T-helper 1 cell treated with Interleukin-12 subunit alpha and Interleukin-12 subunit beta and Interleukin-4 antibody, amounts not matched to agents 30 ng/mL and 1 ng/mL, for 36 hours (primary cell): ENCODE measurements at regions not wholly inside any gene's neighbourhood (a gene's known extent, or its start where the extent isn't known, plus 50 kb on each side); places are given as distances from the start of the nearest gene placed in this dataset.
"Not testable (repeated sequence)": the region's sequence is repeated elsewhere in the genome, so short reads cannot be mapped to it uniquely, and the experiment has no call there.

Experiments
- intact Hi-C: fragments of 100-400 bp; cut with micrococcal nuclease; formaldehyde crosslinking; loops from one replicate; pipeline ENCODE4 v1.15.1; 2024

DNA sequence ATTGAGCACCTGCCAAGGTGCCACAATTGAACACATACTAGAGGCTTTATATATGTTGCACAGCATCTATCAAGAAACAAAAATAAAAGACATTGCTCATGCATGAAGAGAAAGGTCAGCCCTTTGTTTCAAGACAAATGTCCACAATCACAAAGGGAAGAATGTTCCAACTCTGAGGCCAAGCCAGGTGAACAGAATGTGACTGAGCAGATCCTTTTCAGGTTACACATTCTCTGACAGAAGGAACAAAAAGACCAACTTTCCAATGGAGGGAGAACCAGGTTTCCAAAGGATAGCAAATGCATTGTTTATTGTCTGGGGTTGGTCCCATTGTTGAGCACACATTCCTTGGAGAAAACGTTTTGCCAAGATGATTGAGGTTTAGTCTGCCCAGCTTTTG is 50.2 kb upstream of the FAM174B start:
- intact Hi-C loops: no loop called here

- intact Hi-C loops: no loop called here
Measured at GRCh38 chr15:92706201-92706600, 50.6 kb upstream of the FAM174B start.

- intact Hi-C loops: no loop called here
Measured at GRCh38 chr15:92707880-92708551, 52.4 kb upstream of the FAM174B start.

GRCh38 chr15:92708635-92709034 is 53.1 kb upstream of the FAM174B start:
- intact Hi-C loops: no loop called here

GRCh38 chr15:92709110-92709790 is 53.7 kb upstream of the FAM174B start:
- intact Hi-C loops: no loop called here

DNA sequence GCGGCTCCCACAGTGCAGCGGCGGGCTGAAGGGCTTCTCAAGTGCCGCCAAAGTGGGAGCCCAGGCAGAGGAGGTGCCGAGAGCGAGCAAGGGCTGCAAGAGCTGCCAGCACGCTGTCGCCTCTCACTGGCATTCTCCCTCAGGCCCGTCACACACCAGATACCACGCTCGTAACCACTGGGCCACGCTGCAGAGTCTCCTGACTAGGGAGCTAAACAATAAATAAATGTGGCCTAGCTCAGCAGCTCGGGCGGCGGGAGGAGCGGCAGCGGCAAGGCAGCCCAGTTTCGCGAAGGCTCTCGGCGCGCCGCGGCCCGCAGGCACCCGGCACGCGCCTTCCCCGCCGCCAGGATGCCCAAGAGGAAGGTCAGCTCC is 55.9 kb upstream of the FAM174B start:
- intact Hi-C loops: loop anchor here (10.0 kb wide), 1 partner anchor 437 kb away; no protein-coding TSS in a partner anchor

GRCh38 chr15:92714077-92714476 is 58.5 kb upstream of the FAM174B start:
- intact Hi-C loops: loop anchor here (2.0 to 10.0 kb wide), 2 partner anchors 323 to 439 kb away; no protein-coding TSS in a partner anchor

DNA sequence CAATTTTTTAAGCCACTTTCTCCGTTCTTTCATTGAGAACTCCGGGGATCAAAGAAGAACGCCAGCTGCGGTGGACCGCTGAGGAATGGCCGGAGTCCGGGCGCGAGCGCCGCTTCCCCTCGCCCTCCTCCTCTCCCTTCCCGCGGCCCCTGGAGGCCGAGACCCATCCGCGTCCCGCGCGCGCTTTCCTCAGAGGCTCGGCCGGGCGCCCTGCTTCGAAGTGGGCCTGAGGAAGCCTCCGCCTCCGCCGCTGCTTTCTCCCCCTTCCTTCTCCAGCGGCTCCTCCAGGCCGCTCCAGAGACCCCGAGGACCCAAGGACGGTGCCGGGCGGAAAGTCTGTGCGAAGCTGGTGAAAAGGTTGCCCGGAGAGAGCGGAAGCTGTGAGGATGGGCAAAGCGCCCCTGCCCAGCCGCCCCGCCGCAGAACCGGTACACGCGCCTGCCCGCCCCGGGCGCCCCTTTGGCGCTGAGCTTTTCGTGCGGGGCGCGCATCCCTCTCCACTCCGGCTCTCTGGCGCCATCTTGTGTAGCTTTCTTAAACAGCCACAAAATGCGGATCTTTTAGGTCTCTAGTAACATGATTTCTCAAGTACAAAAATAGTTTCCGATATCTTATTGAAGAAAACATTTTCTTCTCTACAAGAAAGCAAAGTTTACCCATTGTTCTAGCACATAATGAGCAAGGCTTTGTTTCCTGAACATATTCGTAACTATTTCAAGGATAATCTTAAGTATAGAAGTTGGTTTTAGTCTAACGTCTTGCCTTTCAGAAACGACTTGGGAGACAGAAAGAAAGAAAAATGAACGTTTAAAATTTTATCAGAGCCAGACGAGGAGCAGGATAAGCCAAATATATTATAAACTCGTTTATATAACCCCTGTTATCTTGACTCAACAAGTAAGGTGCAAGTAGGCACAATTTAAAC is 59.2 kb upstream of the FAM174B start:
- intact Hi-C loops: loop anchor here (1.0 to 10.0 kb wide), 4 partner anchors 193 to 617 kb away; no protein-coding TSS in a partner anchor

DNA sequence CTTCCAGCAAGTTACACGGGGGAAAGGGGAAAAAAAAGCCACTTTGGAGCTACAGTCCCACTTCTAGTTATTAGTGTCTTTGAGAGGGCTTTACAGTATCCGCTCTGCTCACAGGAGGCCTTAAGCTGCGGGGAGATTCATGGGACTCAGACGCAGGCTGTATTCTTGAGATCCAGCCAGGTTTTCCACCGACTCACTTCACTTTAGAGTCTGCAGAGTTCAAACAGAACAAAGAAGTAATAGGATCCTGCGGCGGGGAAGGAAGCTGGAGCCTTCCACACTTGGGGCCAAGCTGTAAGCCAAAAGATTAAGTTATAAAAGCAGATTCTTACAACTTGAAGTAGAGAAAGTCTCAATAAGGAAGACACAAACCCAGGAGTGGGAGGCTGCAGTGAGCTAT is 60.2 kb upstream of the FAM174B start:
- intact Hi-C loops: loop anchor here (1.0 to 10.0 kb wide), 4 partner anchors 194 to 618 kb away; no protein-coding TSS in a partner anchor

DNA sequence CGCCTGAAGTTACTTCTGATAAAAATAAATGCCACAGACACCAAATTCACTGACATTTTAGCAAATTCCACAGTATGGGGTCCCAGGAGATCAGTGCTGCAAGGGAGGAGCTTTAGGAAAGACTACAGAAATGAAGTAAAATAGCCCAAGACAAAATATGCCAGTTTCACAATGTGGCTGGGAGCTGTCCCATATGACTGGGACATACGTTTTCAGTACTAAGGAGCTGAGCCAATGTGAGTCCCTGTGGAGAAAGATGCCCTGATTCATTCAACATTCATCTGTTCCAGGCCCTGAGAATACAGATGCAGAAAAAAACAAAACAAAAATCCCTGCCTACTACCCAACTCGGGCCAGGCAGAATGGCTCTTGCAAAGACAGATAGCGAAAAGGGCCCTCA is 63.4 kb upstream of the FAM174B start:
- intact Hi-C loops: loop anchor here (10.0 kb wide), 1 partner anchor 444 kb away; no protein-coding TSS in a partner anchor

DNA sequence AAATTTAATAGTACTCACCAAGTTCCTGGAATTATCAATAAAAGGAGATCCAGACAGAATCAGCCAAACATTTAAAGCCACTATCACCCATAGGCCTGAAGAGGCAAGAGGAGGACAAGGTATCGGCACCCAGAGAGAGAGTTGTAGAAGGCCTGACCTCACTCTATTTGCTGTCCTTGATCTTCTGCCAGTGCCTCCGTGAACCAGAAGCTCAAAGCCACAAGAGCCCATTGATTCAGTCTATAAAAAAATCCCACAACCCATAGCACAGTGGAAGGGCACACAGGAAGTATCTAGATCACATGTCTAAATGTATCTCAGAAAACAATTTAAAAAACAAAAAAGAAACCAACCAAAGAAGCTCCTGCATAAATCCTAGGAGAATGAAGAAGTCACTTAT is 68.6 kb upstream of the FAM174B start:
- intact Hi-C loops: no loop called here

DNA sequence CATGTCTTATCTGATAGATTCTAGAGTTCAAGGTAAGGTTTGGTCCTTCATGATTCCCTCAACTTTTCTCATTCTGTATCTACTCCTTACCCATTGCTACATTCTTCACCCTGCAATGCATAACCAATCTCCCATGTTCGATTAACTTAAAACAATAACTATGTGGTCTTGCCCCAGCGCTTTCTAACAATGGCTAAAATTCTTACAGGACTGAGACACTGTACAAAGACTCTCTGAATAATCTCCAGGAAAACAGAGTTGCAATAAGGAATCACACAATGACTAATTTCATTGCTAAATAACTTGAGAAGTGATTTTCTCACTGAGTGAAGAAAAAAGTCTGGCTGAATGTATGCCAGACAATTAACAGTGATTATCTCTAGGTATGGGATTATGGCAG is 69.6 kb upstream of the FAM174B start:
- intact Hi-C loops: no loop called here

GRCh38 chr15:92728266-92728665 is 72.7 kb upstream of the FAM174B start:
- intact Hi-C loops: no loop called here

- intact Hi-C loops: no loop called here
Measured at GRCh38 chr15:92733090-92733933, 77.7 kb upstream of the FAM174B start.

DNA sequence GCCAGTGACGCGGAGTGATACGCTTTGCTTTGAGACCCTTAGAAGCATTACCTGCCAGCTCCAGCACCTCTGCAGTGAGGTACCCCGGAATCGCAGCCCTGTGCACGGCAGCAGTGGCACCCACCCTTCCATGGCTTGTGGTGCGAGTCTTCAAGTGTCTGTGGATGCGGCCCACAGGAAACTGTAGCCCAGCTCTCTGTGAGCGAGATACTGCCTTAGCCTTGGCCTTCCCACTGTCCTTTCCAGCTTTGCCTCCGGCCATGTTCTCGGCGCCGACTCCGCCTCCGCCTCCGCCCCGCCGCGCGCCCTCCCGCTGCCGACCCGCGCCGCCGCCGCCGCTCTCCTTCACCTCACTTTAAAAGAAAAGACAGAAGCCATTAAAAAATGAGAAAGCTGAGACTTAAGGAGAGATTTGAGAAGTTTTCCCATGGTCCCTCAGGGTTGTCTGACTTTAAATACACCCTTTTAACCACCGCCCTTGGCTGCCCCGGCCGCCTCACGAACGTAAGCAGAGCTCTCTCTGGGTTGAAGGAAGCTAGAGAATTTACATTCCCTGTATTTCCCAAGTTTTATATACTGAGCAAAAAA is 78.5 kb upstream of the FAM174B start:
- intact Hi-C loops: no loop called here

- intact Hi-C loops: not testable (repeated sequence)
Measured at GRCh38 chr15:92739246-92739645, 83.7 kb upstream of the FAM174B start.

DNA sequence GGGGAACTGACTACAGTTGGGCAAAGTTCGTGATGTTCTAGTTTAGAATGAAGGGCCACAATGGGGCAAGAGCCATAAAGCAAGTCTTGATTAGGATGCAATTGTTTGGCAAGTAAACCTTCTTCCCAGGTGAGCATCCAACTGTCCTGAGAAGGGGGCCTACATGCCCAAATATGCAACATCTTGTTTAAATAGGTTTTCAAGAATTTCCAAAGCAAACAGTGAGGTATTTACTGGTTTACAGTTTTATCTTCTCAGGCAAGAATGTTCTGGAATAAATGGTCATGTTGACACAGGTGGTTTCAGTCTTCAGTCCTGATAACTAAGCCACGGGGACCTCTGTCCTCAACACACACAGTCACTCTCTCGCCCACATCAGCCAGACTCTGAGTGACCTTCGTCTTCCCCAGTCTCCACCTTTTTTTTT is 90.3 kb upstream of the FAM174B start:
- intact Hi-C loops: no loop called here

DNA sequence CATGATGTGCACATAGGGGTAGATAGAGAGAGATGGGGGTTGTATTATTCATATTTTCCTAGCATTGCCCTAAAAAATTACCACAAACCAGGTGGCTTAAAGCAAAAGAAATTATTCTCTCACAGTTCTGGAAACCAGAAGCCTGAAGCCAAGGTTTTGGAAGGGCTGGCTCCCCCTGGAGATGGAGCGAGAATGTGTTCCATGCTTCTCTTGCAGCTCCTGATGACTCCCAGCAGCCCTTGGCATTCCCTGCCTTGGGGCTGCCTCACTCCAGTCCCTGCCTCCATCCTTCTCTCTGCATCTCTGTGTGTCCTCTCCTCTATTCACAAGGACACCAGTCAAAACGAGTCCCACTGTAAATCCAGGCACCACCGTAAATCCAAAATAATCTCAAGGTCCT is 91.5 kb upstream of the FAM174B start:
- intact Hi-C loops: no loop called here

- intact Hi-C loops: no loop called here
Measured at GRCh38 chr15:92749216-92749615, 93.6 kb upstream of the FAM174B start.

DNA sequence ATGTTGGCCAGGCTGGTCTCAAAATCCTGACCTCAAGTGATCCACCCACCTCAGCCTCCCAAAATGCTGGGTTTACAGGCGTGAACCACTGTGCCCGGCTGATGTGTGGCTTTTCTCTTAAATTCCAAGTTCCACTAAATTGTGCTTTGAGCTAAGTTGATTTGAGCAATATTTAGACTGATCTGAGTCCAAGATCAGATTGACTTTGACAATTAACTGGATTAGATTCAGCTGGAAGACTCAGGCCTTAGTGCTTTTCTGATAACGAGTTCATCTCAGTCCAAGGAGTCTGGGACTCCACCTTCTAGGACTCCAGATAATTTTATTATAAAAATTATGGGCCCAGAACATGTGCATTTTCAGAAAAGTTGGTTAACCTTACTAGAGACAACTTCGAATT is 94.4 kb upstream of the FAM174B start:
- intact Hi-C loops: no loop called here
